HG02852 (cell line): ENCODE measurements at regions not wholly inside any gene's neighbourhood (a gene's known extent, or its start where the extent isn't known, plus 50 kb on each side); places are given as distances from the start of the nearest gene placed in this dataset.

Experiments used
- ATAC-seq: cut with Tn5 transposase; IDR thresholded peaks from one replicate; pipeline ENCODE4 v1.9.1; 2021; ENCODE audit warnings: mild to moderate bottlenecking, moderate library complexity; ENCODE audit not compliant: unreplicated experiment

- ATAC-seq = no peak
These were observed 98.2 kb upstream of the CYP1B1 start for GRCh38 chr2:38174131-38174530.

DNA sequence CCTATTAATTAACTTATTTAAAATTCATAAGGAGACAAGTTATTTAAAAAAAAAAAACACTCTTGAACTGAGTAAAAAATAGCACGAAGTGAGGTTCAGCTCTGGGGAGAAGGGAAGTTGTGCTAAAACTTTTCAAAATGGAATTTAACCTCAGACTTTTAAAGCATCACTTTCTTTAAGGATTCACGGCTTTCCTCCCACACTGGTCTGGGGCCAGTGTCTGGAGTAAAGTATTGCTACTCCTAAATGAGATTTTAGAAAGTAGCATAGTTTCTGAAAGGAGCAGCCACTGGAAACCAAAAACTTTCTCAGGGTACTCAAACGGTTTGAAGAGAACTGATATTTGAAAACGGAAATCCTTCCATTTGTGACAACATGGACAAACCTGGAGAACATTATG, 97.7 kb upstream of the CYP1B1 start:
- no peak for ATAC-seq

DNA sequence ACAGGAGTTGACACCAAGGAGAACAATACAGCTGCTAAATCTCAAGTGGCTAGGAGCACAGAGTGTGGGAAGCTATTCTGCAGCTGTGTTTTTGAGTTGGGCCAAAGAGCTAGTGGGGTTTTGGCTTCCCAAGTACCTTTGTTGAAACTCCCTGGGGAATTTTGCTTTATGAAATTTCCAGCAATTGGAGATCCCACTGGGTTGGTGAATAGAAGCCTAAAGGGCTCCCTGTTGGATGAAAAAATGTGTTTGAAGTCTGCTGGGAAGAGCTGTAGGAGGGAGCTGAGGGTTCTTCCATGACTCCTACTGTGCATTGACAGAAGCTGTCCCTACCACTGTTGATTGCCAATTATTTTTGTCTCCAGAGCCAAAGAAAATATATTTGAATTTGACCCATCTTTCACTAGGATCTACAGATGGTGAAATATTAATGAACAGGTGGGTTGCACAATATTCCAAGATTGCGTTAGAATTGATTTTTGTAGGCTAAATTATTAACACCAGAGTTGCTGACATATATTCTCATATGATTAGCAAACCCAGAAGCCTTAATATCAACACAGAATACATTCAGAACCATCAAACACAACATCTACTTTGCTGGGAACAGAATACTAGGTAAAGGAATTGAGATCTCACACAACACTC, 95.4 kb upstream of the CYP1B1 start:
- ATAC-seq = no peak

DNA sequence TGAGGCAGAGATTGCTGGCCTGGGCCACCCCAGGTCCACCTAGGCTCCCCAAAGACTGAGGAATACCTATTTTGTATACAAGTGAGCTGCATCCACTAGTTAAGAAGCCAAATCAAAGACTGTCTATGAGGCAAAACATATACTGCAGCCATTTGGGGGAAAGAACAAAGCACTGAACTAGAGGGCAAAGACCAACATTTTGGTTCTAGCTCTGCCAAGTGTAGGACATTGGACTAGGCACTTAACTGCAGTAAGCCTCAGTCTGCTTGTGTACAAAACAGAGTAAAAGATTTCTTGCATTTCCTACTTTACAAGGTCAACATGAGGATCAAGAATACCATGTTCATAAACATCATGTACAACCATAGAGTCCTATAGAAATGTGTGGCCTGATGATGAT, 94.8 kb upstream of the CYP1B1 start:
- no peak for ATAC-seq

DNA sequence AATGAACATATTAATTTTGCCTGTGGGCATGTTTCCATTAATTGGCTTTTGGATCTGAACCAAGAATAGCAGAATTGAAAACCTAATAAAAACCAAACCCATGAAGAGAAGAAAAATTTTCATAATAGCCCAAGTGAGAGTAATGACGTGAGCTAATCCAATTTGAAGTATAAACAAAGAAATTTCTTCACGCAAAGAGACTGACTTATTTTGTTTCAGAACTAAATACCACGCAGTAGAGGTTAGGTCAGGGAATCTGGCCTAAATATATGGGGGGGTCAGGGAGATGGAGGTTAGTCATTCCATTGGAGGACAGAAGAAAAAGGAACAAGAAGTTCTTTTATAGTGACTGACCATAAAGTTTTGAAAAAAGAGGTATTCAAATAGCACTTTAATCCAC, 94.1 kb upstream of the CYP1B1 start:
- no peak for ATAC-seq

DNA sequence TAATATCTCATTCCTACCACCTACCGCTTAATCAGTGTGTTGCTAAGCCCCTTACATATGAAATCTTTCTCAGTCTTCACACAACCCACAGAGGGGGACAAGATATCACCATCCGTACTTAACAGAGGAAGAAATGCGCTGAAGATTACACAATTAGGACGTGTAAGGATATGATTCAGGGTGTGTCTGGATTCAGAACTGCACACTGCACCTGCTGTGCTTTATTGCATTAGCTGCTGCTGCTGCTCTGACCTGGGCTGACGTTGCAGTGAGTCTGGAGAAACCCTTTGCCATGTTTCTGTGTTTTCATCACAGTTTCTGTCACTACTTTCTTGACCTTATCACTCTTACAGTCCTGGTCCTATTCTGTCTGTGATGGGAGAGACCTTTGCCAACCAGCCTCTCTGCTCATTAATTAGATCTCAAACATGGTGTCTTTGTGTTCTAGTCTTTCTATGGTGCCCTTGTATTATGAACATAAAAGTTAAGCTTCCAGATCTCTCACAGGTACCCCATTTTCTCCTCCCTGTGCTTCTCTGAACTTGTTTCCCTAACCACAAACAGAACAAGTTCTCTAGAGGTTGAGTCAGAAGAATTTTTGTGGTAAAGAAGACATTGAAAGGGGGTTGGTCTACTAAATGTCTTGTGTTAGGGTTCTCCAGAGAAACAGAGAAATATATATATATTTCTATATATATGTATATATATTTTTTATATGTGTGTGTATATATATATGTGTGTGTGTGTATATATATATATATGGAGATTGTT, 92.9 kb upstream of the CYP1B1 start:
- ATAC-seq = no peak

DNA sequence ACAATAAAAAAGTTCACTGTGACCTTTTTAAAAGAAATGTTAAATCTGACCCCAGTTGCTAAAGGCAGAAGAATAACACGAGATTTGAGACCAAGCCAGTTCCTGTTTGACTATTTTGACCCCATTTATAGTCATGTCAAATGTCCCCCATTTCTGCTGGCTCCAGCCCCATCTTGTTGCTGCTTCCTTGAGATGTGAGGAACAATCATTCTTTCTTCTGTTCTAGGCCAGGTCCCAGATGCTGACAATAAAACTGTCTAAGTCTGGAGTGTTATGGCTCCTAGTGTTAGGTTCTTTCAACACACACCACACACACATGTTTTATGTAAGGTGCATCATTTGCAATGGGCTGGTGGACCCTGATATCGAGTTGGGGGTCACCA, 92.0 kb upstream of the CYP1B1 start:
- ATAC-seq = no peak

DNA sequence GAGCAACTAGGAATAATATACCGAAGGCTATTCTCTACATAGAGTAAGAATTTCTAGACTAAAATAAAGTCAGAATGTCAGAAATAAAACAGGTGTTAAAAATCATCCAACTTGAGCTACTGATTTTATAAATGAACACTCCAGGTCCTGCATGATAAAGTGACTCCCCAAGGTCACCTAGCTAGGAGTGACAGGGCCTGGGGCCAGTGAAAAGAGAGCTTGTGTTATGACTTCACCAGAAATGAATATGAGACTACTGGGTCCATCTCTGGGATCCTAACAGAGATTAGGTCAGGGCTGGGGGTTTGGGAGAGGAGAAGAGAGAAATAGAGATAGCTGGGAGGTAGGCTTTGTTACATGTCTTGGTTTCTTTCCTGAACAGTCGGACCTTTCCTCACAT, 89.7 kb upstream of the CYP1B1 start:
- no peak for ATAC-seq

- ATAC-seq = peak; percentile 62
These were observed 88.9 kb upstream of the CYP1B1 start for GRCh38 chr2:38164881-38165280.

GRCh38 chr2:38163579-38163978, 87.6 kb upstream of the CYP1B1 start:
- ATAC-seq = no peak

DNA sequence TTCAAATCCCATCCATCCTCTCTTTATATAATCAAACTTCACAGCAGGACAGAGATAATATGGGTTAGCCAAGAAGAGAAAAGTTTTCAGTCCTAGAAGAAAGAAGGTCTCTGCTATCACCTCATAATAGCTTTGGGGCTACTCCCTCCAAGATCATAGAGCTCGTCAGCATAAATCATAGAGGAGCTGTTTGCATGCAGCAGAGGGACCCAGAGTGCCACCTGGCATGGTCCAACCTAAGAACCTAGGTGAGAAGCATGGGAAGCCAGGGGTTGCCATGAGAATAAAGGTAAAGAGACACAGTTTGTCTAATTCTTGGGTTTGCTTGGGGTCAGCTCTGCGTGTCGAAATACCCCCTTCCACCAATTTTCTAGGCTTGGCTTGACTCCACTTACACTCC, 87.1 kb upstream of the CYP1B1 start:
- ATAC-seq = no peak

GRCh38 chr2:38160516-38160915, 84.6 kb upstream of the CYP1B1 start:
- no peak for ATAC-seq

- no peak for ATAC-seq
These were observed 83.6 kb upstream of the CYP1B1 start for GRCh38 chr2:38159597-38159996.

DNA sequence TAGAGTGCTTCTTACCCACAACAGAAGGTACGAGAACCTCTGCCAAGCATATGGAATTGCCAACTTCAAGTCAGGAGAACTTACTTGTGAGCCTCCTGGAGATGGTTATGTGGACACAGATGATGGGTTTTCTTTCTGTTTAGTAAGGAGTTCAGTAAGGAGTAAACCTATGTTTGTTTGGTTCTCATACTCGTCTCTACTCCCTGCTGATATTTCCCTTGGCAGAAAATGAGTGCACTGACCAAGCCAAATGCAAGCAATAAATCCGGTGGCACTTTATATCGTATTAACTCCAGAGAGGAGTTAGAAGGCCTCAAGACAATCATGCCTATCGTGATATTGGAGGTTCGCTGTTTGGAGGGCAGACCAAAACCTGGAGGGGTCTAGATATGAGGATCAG, 83.2 kb upstream of the CYP1B1 start:
- ATAC-seq = no peak

DNA sequence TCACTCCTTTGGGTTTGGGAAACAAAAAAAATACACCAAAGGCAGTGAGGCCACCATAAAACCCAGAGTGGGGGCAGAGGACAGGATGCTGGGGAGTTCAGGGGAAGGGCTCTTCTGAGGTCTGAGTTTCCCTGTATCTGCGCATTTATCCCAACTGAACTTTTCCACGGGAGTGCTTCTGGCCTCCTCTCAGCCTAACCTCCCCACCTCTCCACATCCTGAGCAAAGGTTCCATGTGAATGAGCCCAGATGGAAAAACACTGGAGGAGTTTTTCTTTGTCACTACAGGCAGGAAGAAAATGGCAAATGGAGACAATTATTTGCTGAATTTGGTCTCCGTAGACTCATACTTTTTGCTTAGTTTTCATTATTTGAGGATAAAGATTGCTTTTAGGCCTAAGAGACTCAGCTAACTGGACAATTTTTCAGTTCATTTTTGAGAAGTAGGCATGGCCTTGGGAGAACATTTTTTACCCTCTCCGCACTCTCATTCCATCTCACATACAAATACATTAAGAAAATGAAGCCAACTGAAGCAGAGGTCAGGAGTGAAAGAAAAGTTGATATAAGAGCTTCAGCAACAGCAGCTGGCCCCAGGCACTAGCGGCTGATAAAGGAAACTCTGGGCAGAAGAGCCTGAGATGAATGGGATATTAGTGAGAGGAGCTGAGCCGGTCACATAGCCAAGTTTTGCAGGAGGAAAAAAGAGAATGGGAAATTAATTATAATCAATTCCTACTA, 82.6 kb upstream of the CYP1B1 start:
- ATAC-seq = no peak

DNA sequence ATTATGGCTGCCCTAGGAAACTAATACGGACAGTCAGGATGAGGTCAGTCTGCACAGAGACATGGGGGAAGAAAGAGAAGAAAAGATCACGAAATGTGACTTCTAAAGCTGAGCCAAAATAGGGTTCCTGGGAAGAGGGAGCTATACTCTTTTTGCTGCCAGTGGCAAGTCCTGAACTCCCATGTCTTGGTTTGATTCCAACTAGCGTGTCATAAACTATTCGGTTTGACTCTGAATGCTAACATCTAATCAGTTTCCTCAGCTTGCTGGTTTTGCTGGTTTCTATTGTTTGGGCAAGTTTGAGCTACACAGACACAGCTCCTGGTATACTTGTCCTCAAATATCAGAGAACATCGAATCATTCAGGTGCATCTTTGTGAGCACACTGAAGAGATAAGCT, 80.5 kb upstream of the CYP1B1 start:
- ATAC-seq = no peak

- ATAC-seq = no peak
These were observed 79.1 kb upstream of the CYP1B1 start for GRCh38 chr2:38155015-38155414.

DNA sequence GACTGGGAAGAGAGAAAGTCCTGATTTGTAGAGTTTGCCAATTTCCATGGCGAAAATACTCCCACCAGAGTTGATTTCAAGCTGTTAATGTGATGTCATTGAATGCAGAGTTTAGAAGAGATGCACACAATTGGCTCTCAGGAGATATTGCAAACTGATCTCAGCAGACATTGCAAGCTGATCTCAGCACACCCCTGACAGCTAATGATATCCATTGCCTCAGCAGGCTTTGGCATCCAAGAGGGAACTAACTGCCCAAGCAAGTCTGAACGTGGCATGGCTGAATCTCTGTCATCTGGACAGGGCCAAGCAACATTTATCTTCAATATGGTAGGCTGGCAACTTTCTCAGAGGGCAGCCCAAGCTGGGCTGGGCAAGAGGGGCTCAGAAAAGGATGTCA, 78.4 kb upstream of the CYP1B1 start:
- ATAC-seq = no peak

DNA sequence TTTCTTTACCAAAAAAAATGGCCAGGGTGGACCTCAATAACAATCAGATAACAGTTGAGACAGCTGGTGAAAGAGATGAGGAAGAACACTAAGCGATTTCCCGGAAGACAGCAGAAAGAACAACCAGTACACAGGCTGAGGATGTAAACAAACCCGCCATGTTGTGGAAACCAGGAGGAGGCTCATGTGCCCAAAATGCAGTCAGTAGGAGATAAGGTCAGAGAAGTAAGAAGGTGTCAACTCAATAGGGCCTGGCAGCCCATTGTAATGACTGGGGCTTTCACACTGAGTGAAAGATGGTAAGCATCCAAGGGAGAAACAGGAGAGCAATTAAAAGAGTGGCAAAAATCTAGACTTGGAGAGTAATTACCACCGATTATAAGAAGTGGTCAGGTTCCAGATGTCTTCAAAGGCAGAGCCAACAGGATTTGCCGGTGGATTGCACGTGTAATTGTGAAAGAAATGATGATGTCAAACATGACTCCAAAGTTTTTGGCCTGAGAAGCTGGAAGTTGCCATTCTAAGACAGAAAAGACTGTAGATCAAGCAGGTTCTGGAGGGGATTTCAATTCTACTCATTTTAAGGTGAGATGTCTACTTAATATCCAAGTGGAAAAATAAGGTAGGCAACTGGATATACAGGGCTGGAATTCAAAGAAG, 77.7 kb upstream of the CYP1B1 start:
- ATAC-seq = no peak

- ATAC-seq = no peak
These were observed 77.0 kb upstream of the CYP1B1 start for GRCh38 chr2:38152913-38153312.

DNA sequence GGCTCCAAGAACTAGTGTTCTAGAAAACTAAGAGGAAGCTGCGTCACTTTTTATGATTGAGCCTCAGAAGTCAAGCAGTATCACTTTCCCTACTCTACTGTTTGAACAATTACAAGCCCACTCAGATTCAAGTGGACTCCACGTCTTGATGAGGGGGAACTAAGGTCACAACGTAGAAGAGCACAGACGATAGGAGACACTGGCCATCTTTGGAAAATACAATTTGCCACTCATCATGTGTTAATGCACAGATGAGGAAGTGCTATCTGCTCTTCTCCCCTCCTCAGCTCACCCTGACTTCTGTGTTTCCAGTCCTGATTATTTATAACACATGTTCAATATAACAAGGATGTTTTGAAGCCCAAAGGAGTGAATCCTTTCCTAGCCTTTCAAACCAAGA, 76.1 kb upstream of the CYP1B1 start:
- ATAC-seq = no peak

- ATAC-seq = no peak
These were observed 73.6 kb upstream of the CYP1B1 start for GRCh38 chr2:38149531-38149930.
